GM19467 (cell line): ENCODE measurements at regions not wholly inside any gene's neighbourhood (a gene's known extent, or its start where the extent isn't known, plus 50 kb on each side); places are given as distances from the start of the nearest gene placed in this dataset.

Experiments
- ATAC-seq: cut with Tn5 transposase; IDR thresholded peaks from one replicate; pipeline ENCODE4 v1.9.1; 2021; ENCODE audit warnings: mild to moderate bottlenecking, moderate library complexity; ENCODE audit not compliant: unreplicated experiment

- ATAC-seq: no peak
These were observed 547.2 kb downstream of the ZNF804A start for GRCh38 chr2:185145316-185146121.

DNA sequence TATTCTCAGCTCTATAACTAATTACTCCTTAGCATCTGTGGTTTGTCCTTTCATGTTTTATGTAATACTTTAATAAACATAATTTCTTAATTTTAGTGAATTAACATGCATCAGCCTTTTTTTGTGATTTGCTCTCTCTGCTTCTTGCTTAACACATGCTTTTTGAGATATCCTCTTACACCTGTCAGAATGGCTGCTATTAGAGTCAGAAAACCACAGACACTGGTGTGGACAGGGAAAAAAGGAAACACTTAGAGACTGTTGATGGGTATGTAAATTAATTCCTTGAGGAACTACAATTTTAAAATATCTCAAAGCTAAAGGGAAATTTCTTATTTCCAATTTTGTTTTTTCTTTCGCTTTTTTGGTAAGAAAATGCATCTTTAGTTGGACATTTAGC is 549.0 kb downstream of the ZNF804A start:
- ATAC-seq: no peak

GRCh38 chr2:185152186-185152585 is 553.9 kb downstream of the ZNF804A start:
- ATAC-seq: no peak

GRCh38 chr2:185161701-185162100 is 563.4 kb downstream of the ZNF804A start:
- no peak for ATAC-seq

GRCh38 chr2:185174353-185174752 is 564.3 kb upstream of the FSIP2 start:
- ATAC-seq: no peak

DNA sequence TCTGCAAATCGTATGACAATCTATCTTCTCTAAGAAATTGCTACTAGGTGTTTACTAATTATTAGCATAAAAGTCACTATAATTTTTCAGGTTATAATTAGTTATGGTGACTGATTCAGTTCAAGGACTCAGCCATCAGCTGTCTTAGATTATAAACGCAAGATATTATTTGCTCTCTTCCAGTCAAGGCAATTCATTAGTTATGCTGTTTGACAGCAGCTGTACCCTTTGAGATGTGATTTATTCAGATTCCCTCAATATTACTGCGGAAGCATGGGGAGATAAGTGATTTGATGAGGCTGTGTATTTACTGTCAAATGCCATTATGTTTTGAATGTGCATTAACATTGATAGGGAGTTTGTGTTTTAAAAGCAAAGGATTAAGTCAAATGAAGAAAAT is 558.9 kb upstream of the FSIP2 start:
- ATAC-seq: no peak

DNA sequence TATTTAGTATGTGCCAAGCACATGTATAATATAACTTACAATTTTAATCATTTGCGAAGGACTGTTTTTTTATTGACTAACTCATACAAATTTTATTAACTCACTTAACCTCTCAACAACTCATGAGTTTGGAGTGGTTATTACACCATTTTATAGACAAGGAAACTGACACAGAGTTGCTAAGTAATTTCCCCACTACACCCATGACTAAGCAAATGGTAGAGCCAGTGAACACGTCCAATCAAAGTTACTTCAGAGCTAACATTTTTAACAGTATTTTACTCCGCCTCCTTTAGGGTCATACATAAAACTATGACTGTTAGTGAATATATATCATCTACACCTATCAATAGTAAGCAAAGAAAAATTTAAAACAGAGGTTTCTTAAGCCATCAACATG is 556.7 kb upstream of the FSIP2 start:
- ATAC-seq: no peak

DNA sequence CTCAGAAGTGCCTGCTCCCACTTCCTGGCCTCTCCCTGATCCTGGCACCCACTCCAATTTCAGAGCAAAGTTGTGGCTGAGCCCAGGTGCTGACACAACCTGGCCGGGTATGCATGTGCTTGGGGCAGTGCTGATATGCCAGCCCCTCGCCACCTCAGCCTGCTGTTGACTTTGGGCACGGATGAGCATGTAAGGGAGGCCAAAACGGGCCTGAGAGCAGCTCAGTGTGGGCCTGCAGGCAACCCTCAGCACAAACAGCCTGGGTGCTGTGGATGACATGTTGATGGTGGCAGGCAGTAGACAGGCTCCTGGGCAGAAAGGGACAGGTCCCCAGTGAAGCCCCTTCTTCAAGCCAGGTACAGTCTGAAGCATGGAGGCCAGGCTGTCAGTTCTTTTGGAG is 553.6 kb upstream of the FSIP2 start:
- no peak for ATAC-seq

DNA sequence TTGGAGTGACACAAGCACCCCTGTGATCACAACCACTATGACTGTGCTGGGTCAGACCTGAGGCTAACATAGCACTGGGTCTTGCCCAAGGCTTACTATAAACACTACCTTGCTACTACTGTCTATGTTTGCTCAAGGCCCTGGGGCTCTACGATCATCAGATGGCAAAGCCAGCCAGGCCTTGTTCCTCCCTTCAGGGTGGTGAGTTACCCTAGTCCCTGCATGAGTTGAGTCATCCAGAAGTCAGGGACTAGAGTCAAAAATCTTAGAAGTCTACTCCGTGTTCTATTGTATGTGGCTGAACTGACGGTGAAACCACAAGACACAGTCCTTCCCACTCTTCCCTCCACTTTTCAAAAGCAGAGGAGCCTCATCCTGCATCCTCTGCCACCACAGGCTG is 551.2 kb upstream of the FSIP2 start:
- no peak for ATAC-seq

DNA sequence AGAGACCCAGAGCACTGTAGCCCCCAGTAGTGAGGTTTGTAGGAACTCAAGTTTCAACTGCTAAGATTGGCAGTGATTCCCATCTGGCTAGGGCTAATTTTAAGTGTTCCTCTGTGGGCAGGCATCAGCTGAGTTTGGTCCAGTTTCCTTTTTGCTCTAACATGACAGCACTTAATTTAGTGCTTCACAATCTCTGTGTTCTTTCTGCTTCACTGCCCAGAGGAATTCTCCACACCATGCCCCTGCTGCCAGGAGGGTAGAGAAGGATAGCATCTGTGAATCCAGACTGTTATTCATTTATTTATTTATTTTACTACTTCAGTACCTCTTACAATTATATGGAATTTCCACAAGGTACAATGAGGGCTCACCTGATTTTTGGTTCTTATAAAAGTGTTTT is 549.9 kb upstream of the FSIP2 start:
- ATAC-seq: no peak

DNA sequence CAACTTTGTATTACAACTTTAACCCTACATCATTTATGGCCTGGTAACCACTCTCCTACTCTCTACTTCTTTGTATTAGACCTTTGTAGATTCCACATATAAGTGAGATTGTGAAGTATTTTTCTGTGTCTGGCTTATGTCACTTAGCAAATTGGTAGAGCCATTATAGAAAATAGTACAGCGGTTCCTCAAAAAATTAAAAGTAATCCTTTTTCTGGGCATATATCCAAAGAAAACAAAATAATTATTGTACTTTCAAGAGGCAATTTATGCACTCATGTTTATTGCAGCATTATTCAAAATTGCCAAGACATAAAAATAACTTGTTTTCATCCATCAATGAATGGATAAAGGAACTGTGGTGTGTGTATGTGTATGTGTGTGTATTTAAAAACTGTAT is 537.5 kb upstream of the FSIP2 start:
- no peak for ATAC-seq

- ATAC-seq: no peak
These were observed 536.2 kb upstream of the FSIP2 start for GRCh38 chr2:185202381-185202780.

GRCh38 chr2:185202945-185203528 is 535.6 kb upstream of the FSIP2 start:
- ATAC-seq: no peak

GRCh38 chr2:185208261-185208660 is 530.3 kb upstream of the FSIP2 start:
- no peak for ATAC-seq

GRCh38 chr2:185215497-185215896 is 523.1 kb upstream of the FSIP2 start:
- ATAC-seq: peak; percentile 64

DNA sequence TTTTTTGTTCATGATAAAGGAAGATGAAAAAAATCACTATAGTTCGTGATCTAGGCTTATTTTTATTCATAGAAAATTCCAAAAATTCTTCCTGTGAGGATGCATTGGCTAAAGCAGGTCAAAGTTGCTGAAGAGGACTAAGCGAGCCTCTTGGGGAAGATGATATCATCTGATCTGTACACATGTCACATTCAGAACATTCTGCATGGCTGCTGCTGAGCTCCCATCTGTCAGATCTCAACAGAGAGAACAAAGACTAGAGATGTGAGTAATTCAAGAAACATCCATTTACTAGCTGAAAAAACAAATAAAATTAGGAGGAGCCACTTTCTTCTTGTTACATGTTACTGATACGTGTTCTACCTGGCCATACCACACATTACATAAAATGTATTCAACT is 518.6 kb upstream of the FSIP2 start:
- no peak for ATAC-seq

DNA sequence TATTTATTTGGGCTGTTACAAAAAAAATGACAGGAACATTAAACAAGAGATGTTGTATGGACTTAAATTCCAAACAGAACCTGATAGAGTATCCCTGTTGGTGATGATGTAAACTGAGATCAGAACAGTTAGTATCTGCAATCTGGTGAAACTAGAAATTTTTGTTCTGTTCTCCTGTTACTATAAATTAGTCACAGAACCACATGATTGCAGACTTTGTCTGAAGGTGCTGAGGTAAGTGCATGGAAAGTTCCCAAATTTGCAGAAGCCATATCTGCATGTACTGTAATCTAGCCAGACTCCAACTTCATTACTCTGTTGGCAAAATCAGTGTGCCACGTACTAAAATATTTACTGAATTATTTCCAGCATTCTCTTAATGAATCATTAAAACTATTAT is 516.3 kb upstream of the FSIP2 start:
- no peak for ATAC-seq

DNA sequence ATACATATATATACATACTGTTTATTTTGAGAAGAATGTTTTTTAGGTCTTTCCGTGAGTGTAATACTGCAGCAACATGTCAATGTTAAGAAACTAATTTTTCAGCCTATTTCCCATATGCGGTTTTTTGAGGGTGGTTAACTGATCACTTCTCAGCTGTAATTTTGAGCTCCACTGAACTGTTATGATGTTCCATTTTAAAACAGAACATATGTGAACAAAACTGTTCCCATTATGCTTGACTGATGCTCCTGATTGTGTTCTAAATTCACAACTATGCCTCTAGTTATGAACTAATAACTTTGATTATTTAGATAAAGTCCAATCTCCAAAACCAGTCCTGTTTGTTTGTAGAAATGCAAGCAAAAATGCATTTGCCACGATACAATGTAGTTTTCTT is 511.2 kb upstream of the FSIP2 start:
- no peak for ATAC-seq

GRCh38 chr2:185239491-185239890 is 499.1 kb upstream of the FSIP2 start:
- no peak for ATAC-seq

- ATAC-seq: no peak
These were observed 497.8 kb upstream of the FSIP2 start for GRCh38 chr2:185240796-185241195.

GRCh38 chr2:185241556-185241955 is 497.0 kb upstream of the FSIP2 start:
- ATAC-seq: no peak

DNA sequence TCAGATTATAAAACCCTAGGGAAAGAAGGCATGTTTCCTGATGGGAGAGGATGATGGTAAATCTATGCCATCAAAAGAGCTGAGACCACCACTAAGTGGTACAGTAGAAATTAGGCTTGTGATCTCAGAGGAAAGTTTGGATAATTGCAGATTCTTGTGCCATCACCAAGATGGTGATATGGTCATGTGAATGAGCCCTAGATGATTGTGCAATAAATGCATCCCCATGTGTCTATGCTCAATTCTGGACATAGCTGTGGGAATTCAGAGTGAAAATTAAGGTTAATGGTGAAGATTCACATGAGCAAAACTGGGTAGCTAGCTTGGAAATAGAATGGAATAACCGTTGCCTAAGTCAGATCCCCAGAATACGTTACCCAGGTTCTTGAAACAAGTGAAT is 496.1 kb upstream of the FSIP2 start:
- ATAC-seq: no peak

DNA sequence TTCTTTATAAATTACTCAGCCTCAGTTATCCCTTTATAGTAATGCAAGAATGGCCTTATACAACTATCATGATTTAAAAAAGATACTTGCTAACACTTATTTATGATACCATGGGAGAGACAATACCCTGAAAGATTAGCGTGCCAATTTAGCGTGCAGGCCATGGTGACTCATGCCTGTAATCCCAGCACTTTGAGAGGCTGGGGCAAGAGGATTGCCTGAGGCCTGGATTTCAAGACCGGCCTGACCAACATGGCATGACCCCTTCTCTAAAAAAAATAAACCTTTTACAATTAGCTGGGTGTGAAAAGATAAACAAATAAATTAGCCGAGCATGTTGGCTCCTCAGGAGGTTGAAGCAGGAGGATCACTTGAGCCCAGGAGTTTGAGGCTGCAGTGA is 493.4 kb upstream of the FSIP2 start:
- ATAC-seq: no peak
